Medulla oblongata (tissue), 1 donor: ENCODE measurements at regions not wholly inside any gene's neighbourhood (a gene's known extent, or its start where the extent isn't known, plus 50 kb on each side); places are given as distances from the start of the nearest gene placed in this dataset.

ENCODE experiments used
- DNase-seq: peaks from one replicate; pipeline ENCODE4 v3.0.0-alpha.2; 2015; ENCODE audit errors: extremely low spot score

GRCh38 chr6:131383421-131384411 is 189.3 kb upstream of the ARG1 start:
- no peak for DNase-seq

- DNase-seq = no peak
These were observed 185.2 kb upstream of the ARG1 start for GRCh38 chr6:131387562-131388447.

GRCh38 chr6:131390322-131390721 is 182.7 kb upstream of the ARG1 start:
- no peak for DNase-seq

DNA sequence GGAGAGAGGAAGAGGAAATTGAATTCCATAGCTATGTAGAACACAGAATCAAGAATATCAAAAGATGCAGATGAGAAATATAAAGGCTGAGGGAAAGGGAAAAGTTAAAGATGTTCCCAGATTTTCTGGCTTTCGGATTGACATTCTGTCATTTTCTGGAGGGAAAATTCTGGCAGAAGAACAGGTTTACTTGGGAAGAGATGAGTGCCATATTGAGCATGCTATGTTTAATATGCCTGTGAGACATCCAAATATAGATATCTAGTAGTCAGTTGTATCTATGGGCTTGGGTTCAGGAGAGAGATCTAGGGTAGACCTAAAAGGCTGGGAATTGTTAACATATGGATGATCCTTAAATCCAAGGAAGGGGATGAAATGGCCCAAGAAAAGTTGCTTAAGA is 181.9 kb upstream of the ARG1 start:
- DNase-seq = no peak

GRCh38 chr6:131393433-131393832 is 179.6 kb upstream of the ARG1 start:
- no peak for DNase-seq

GRCh38 chr6:131394768-131395432 is 178.1 kb upstream of the ARG1 start:
- DNase-seq = no peak

GRCh38 chr6:131398176-131398575 is 174.8 kb upstream of the ARG1 start:
- DNase-seq = no peak

GRCh38 chr6:131399433-131399832 is 173.6 kb upstream of the ARG1 start:
- DNase-seq = no peak

DNA sequence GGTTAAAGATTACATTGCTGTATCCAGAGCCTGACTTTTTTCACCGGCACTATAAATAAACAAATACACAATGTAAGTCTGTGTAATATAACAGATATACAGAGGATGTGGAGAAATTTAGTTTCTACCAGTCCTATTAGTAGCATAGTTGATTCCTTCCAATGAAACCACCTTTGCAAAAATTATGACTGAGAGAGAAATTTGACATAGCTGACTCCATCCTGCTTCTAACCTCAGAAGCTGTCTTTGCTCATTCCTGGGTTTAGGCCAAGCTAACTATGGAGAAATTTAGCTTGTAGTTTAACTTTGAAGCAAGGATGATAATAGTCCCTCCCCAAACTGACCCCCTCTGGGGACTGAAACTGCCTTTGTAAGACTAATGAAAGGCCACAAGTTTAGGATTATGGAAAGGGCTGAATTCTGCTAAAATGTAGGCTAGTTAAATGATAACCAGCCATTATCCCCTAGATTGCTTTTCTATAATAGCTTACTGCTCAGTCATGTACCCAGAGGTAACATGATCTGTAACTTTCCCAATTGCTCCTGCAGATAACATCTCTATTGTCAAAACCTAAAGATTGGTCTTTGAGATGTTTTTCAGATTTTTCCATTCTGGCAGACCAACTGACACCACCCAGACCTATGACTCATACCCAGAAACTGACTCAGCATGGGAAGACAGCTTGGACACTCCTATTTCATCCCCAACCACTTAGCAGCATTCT is 172.8 kb upstream of the ARG1 start:
- no peak for DNase-seq

DNA sequence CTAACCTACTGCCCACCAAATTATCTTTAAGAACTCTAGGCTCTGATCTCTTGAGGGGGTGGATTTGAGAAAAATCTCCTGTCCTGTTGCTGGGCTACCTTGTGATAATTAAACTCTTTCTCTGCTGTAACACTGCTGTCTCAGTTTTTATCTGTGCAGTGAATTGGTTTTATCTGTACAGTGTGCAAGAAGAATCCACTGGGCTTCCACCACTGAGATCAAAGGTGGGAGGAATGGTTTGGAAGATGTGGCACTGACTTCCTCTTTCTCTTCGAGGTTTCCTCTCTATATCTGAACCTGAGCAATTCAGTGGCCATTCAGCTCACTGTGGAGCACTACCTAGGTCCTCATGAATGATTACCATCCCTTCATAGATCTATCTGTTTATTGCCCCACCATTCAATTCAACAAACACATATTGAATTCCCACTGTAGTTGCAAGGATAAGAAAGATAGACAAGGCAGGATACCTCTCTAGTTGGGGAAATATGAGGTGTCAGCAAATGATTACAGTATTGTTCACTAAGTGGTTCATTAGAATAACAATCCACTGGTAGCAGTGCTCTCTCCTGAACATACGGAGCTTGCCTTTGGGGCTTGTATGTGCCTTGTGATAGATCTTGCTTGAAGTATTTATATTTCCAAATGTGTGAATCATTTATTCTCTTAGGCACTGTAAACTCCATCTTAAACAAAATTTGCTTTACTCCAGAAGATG is 172.1 kb upstream of the ARG1 start:
- DNase-seq = no peak

- DNase-seq = no peak
These were observed 164.2 kb upstream of the ARG1 start for GRCh38 chr6:131408811-131409210.

DNA sequence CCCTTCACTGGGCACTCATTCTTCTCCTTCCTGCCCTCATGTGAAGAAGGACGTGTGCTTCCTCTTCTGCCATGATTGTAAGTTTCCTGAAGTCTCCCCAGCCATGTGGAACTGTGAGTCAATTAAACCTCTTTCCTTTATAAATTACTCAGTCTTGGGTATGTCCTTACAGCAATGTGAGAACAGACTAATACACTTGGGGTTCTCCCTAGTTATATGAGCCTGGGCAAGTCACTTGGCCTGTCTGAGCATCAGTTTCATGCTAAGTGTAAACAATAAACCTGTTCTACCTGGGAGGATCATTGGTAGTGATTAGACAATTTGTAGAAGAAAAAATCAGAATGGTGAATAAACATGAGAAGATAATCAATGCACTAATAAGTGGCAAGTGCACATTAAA is 162.2 kb upstream of the ARG1 start:
- no peak for DNase-seq

DNA sequence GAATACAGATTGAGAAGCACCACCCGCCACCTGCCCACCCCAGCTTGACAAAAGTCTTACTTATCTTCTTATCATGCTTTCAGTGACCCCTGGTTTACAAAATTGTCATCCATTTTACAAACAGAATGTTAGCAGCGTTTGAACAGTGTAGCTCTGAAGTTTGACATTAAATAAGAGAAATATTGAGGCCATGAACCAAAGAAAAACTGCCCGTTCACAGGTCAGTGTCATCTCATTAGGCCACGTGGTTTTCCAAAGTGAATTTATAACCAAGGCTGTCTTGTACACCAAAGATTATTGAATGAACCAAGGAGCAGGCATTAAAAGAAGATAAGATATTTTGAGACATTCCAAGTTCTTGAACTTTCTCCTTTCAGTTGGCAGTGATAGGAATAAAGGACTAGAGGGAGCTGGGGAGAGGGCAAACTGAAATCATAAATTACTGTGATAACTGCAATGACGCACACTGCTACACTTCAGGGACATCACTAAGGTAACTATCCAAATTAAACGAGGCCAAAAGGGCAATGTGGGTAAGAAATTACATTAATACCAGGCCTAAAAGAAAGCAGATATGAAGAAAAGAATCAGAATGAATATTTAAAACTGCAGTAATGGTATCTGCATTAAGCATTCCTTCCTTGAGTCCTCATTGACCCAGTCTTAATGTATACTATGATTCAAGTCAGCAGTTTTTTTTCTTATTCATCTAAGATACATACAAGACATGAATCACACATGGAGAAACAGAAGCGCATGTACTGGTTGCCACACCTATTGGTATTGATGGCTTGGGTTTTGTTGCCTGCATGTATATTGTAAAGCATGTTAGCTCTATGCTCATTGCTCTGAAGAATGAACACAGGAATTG is 159.8 kb upstream of the ARG1 start:
- no peak for DNase-seq

GRCh38 chr6:131413831-131414191 is 159.2 kb upstream of the ARG1 start:
- no peak for DNase-seq

DNA sequence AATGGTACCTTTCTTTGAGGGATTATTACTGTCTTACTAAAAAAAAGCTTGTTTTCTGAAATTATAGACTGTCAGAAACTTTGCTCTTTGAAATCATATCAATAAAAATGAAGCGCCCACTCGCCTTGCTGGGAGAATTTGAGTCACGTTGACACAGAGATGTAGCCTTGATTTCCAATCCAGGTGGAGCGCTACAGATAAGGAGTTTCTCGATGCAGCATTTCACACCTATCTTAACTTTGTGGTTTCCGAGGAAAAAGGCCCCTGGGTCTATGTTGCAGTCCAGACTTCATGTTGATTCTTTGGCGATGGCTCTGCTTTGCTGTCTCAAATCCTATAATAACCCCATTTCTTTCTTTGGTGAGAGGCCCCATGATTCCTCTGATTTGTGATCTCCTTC is 158.1 kb upstream of the ARG1 start:
- DNase-seq = no peak

DNA sequence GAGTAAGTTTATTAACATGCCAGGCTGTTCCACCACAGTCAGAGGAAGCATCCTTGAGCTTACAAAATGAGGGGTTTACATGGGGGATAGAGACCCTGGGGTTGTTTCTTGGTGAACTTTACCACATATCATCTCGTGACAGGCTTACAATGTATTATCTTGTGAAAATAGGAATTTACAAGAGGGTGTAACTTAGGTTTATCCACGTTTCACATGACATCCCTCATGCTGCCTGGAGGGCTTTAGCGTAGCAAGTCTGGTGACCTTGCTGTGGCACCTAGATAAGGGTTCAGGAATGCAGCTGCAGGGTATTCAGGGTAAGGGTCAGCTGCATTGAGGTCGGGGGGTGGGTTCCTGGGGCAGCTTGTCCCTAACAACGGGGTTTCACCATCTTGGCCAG is 154.6 kb upstream of the ARG1 start:
- DNase-seq = no peak

DNA sequence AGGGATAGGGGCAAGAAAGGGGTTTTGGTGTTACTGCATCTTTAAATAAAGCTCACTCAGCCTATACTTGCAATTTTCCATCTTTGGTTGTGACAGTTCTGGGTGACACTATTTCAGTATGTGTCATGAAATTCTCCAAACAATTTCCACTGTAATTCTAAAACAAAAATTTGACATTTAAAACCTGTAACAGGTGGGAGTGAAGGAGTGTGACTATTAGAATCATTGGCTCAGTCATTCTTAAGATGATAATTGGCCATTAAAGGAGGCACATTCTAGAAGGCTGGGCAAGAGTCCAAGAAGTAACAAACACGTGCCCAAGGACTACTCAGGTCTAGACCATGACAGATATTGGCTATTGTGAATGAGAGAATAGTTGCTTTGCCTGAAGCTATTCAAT is 153.3 kb upstream of the ARG1 start:
- no peak for DNase-seq

DNA sequence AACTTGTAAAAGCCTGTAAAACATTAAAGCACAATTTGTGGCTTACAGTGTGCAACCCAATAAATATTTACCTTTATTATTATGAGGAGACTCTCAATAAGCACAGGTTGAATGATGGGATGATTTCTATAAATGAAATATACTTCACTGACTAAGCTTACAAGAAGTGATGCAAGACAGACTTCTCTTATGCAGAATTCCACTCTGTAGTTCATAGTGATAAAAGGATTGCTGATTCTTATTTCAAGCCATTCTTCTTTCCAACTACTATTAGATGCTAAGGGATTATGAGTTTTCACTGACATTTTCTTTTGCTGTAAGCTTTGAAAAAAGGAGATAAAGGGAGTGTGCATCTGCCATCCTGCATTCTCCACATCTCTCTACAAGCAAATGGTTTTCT is 149.0 kb upstream of the ARG1 start:
- DNase-seq = no peak

GRCh38 chr6:131424475-131424874 is 148.6 kb upstream of the ARG1 start:
- DNase-seq = no peak
